GM12865 (cell line): ENCODE measurements at regions not wholly inside any gene's neighbourhood (a gene's known extent, or its start where the extent isn't known, plus 50 kb on each side); places are given as distances from the start of the nearest gene placed in this dataset.

ENCODE experiments used
- DNase-seq: peaks from one replicate; pipeline ENCODE4 v3.0.0; 2010; ENCODE audit warnings: low read depth
- H3K4me3 ChIP-seq: 2 replicates; pipeline ENCODE4 v1.5.1; 2011; ENCODE audit warnings: mild to moderate bottlenecking, low read depth, low read length, control low read depth
- TF ChIP-seq, protein P1 (sequence below): IDR thresholded peaks from 2 replicates; pipeline ENCODE4 v1.5.1; 2011; ENCODE audit warnings: low read length, control low read depth, low read depth, inconsistent platforms; ENCODE audit not compliant: insufficient read depth; ENCODE audit errors: missing control alignments

DNA sequence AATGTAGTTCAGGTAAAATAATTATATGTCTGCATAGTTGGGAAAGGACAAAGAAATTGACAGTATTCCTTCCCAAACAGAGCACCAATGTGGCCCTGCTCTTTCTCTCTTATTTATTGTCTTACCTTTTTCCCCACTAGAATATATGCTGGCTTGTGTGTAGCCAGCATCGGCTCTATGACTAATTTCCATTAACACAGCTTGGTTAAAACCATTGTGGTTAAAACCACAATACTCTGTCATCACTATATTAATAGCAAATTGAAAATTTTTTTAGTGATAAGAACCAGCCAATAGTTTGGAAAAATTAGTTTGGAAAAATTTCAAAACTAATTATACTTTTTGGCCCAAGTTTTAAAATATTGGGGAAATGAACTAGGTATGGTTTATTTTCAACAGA, 535.1 kb downstream of the UTRN start:
- no peak for DNase-seq

DNA sequence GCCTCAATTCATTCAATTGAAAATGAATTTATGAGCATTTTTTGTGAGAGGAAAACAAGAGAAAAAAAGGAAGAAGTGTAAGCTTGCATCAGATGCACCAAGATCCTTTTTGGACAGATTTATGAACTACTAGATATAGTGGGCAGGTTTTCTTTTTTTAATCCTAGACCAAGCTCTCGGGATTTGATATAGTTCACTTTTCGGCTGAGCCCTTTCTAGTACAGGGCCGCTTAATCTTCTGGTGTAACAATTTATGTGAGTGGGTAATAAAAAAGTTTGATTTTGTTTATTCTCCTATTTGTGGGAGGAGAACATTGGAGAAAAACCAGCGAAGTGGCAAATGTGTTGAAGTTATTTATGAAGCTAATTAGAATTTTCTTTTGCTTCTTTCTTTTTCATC, 538.0 kb downstream of the UTRN start:
- TF ChIP-seq, protein P1, sequence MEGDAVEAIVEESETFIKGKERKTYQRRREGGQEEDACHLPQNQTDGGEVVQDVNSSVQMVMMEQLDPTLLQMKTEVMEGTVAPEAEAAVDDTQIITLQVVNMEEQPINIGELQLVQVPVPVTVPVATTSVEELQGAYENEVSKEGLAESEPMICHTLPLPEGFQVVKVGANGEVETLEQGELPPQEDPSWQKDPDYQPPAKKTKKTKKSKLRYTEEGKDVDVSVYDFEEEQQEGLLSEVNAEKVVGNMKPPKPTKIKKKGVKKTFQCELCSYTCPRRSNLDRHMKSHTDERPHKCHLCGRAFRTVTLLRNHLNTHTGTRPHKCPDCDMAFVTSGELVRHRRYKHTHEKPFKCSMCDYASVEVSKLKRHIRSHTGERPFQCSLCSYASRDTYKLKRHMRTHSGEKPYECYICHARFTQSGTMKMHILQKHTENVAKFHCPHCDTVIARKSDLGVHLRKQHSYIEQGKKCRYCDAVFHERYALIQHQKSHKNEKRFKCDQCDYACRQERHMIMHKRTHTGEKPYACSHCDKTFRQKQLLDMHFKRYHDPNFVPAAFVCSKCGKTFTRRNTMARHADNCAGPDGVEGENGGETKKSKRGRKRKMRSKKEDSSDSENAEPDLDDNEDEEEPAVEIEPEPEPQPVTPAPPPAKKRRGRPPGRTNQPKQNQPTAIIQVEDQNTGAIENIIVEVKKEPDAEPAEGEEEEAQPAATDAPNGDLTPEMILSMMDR = no peak
- no peak overlapping the region for H3K4me3 ChIP-seq
- DNase-seq = no peak

More for the DNA sequence above, 535.1 kb downstream of the UTRN start:
- TF ChIP-seq, protein P1 = no peak
- H3K4me3 ChIP-seq = no peak overlapping the region

DNA sequence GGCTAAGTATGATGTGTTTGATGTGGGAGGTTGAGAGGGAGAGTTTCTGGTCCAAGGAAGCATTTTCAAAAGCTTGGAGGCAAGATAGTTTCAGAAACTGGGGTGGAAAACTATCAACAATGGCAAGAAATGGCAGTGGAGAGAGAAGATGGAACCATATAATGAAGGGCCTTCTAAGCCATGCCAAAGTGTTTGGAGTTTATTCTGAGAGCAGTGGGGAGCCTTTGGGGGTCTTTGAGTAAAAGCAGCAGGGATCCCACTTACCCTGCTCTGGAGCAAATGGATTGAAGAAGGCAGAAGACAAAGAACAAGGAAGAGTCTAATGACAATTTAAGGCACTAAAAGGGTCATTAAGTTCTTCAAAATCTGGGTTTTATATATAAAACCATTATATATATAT, 538.9 kb downstream of the UTRN start:
- TF ChIP-seq, protein P1 = no peak

DNA sequence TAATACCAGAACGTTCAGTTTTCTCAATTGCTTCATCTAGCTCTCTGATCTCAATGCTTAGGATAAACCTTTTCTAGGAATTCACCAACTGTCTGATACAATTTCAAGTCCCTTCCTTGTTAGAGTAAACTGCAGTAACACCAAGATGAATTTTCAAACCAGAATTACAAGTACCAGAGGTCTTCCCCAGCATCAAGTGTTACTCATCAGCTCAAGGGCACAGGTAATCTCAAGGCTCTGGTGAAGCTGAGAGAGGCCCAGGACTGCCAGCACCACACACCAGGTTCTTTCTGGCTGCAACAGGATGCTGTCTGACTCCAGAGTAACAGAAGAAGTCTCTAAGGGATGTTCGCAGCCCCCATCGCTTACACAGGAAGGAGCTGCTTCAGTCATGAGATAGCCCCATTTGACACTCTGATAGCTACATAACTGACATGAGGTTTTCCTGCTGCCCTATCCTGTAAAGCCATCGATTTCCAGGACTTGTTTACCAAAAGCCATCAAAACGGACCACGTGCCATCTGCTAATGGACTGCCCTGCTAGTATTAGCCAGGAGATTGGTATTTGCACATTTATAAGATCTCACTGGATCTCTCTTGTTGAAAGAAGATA, 549.4 kb downstream of the UTRN start:
- no peak for DNase-seq
- TF ChIP-seq, protein P1 = no peak
- no peak overlapping the region for H3K4me3 ChIP-seq

More for the DNA sequence above, 538.9 kb downstream of the UTRN start:
- H3K4me3 ChIP-seq = no peak overlapping the region
- no peak for DNase-seq

DNA sequence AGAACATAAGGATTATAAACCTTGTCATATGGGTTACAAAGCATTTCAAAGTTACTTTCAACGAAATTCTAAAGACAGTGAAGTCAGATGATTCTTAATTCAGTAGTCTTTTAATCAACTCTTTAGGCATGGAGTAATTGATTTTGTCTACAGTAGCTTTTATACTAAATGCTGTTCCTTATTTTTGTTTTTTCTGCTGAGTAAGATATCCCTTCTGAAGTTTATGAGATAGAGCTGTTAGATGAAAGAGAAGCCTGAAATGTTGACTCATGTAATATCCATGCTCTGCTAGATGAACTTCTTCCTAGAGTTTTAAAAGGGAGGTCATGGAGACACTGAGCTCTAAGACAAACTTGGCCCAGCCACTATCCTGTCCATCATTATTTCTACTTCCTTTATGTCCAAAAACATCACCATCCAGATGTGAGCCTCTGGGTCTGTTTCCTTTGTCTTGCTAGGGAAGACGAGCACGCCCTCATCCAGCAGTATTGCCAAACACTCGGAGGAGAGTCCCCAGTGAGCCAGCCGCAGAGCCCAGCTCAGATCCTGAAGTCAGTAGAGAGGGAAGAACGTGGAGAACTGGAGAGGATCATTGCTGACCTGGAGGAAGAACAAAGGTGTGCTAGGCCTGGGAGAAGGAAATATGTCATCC, 550.3 kb downstream of the UTRN start:
- DNase-seq = no peak
- H3K4me3 ChIP-seq = no peak overlapping the region
- TF ChIP-seq, protein P1 = no peak

DNA sequence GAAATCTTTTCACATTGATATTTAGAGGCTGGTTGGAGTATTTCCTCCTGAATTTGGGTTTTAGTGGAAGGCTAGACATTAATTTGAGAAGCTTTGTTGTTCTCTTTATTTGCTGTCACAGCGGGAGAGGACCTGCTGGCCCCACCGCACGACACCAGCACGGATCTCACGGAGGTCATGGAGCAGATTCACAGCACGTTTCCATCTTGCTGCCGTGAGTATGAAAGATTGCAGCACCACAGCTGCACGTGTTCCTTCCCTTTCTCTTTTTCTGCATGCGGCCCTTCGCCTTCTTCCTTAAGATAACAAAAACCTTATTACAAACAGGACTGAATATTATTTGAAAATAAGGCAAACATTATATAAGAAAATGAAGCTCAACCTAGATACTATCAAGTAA, 555.5 kb downstream of the UTRN start:
- DNase-seq = no peak
- TF ChIP-seq, protein P1 = no peak
- no peak overlapping the region for H3K4me3 ChIP-seq

DNA sequence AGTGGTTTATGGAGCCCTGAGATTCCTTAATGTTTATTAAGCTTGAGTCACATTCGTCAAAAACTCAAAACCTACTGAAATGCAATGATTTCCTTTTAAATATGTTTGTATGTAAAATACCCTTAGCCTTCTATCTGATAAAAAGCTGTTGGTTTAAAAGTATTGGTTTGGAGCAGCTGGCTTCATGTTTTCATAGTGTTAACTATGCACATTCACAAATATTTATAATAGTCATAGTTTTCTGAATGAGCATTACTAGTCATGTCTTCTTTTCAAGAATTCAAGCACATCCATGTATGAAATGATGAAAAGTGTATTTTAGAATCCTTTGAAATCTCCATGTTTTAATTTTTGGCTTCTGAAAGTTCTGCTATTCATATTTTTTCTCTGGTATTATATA, 558.6 kb downstream of the UTRN start:
- TF ChIP-seq, protein P1 = no peak
- H3K4me3 ChIP-seq = no peak overlapping the region
- DNase-seq = no peak
